Smooth muscle cell (in vitro differentiated cells): ENCODE measurements at regions not wholly inside any gene's neighbourhood (a gene's known extent, or its start where the extent isn't known, plus 50 kb on each side); places are given as distances from the start of the nearest gene placed in this dataset.

Source experiments
- DNase-seq: peaks from one replicate; lab custom pipeline; 2025; ENCODE audit not compliant: unreplicated experiment; lab: John Stamatoyannopoulos, UW
- H2AFZ ChIP-seq: fragments of 200-600 bp; sonication (generic); 2 replicates; pipeline ENCODE4 v1.6.0; 2016; ENCODE audit warnings: antibody characterized with exemption, low read depth, mild to moderate bottlenecking
- H3F3A ChIP-seq: fragments of 200-600 bp; sonication (generic); 2 replicates; pipeline ENCODE4 v1.6.0; 2017; ENCODE audit warnings: antibody characterized with exemption, low read depth
- H3K27ac ChIP-seq: fragments of 200-600 bp; sonication (generic); 2 replicates; pipeline ENCODE4 v1.5.1; 2016; ENCODE audit warnings: low read depth, mild to moderate bottlenecking
- H3K27me3 ChIP-seq: fragments of 200-600 bp; sonication (generic); 2 replicates; pipeline ENCODE4 v1.6.1; 2016; ENCODE audit warnings: low read depth, mild to moderate bottlenecking
- H3K36me3 ChIP-seq: fragments of 200-600 bp; sonication (generic); 2 replicates; pipeline ENCODE4 v1.5.1; 2016; ENCODE audit warnings: low read depth
- H3K4me1 ChIP-seq: fragments of 200-600 bp; sonication (generic); 2 replicates; pipeline ENCODE4 v1.5.1; 2016; ENCODE audit warnings: low read depth
- H3K4me2 ChIP-seq: fragments of 200-600 bp; sonication (generic); 2 replicates; pipeline ENCODE4 v1.6.0; 2016; ENCODE audit warnings: mild to moderate bottlenecking
- H3K4me3 ChIP-seq: fragments of 200-600 bp; sonication (generic); 2 replicates; pipeline ENCODE4 v1.5.1; 2016; ENCODE audit warnings: mild to moderate bottlenecking
- H3K79me2 ChIP-seq: fragments of 200-600 bp; sonication (generic); 2 replicates; pipeline ENCODE4 v1.6.0; 2016; ENCODE audit warnings: low read depth, mild to moderate bottlenecking
- H3K9ac ChIP-seq: fragments of 200-600 bp; sonication (generic); 2 replicates; pipeline ENCODE4 v1.6.0; 2016; ENCODE audit warnings: low read depth
- H3K9me3 ChIP-seq: fragments of 200-600 bp; sonication (generic); replicated peaks from 2 replicates; pipeline ENCODE4 v1.5.1; 2016; ENCODE audit warnings: low read depth
- H4K20me1 ChIP-seq: fragments of 200-600 bp; sonication (generic); 2 replicates; pipeline ENCODE4 v1.6.0; 2016; ENCODE audit warnings: low read depth
- WGBS: methylation state at CpG from one replicate; pipeline ENCODE4 v1.1.7; 2016; ENCODE audit warnings: low lambda C conversion rate; 5-methylcytosine and 5-hydroxymethylcytosine counted together
- TF ChIP-seq, protein P1 (sequence below): fragments of 200-600 bp; sonication (generic); IDR thresholded peaks from 2 replicates; pipeline ENCODE4 v1.5.1; 2017; ENCODE audit warnings: borderline replicate concordance, mild to moderate bottlenecking, antibody characterized with exemption; ENCODE audit not compliant: insufficient read depth, poor library complexity, severe bottlenecking

DNA sequence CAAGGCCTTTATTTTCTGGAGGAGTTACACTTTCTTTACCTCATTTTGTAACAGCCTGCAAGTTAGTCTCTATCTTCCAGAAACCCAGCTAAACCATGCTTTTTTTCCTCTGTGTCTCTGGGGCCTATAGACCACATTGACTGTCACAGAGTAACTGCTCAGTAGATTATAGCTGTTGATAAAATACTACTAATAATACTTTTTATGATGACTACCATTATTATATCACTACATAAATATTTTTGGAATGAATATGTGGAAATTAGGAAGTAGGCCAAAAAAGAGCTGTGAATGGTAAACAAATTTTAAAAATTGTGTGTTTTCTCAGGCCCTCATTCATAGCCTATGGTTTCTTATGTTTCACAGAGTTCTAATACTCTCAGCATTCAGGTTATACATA is 233.1 kb upstream of the USP24 start:
- H3K4me3 ChIP-seq = no peak overlapping the region
- no peaks in the 10 kb centered on the region for H3K4me1 ChIP-seq
- TF ChIP-seq, protein P1, sequence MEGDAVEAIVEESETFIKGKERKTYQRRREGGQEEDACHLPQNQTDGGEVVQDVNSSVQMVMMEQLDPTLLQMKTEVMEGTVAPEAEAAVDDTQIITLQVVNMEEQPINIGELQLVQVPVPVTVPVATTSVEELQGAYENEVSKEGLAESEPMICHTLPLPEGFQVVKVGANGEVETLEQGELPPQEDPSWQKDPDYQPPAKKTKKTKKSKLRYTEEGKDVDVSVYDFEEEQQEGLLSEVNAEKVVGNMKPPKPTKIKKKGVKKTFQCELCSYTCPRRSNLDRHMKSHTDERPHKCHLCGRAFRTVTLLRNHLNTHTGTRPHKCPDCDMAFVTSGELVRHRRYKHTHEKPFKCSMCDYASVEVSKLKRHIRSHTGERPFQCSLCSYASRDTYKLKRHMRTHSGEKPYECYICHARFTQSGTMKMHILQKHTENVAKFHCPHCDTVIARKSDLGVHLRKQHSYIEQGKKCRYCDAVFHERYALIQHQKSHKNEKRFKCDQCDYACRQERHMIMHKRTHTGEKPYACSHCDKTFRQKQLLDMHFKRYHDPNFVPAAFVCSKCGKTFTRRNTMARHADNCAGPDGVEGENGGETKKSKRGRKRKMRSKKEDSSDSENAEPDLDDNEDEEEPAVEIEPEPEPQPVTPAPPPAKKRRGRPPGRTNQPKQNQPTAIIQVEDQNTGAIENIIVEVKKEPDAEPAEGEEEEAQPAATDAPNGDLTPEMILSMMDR = no peak
- H4K20me1 ChIP-seq = no peaks in the 10 kb centered on the region
- no peaks in the 10 kb centered on the region for H3K36me3 ChIP-seq
- no peak overlapping the region for H2AFZ ChIP-seq
- no peak for DNase-seq
- H3K9ac ChIP-seq = no peak overlapping the region
- peak overlapping the region; percentile 30 for H3K27ac ChIP-seq
- H3K27me3 ChIP-seq = no peaks in the 10 kb centered on the region
- H3F3A ChIP-seq = peaks cover 2% of the 10 kb centered on the region
- H3K4me2 ChIP-seq = no peak overlapping the region
- no peaks in the 10 kb centered on the region for H3K79me2 ChIP-seq
- H3K9me3 ChIP-seq = no peaks in the 10 kb centered on the region

- no peak for DNase-seq
- 77% methylated on average over 2 of the region's 2 CpGs for WGBS
- Histone ChIP-seq H3K4me3 (no peak overlapping the region), H3K4me2 (no peak overlapping the region), H4K20me1 (no peaks in the 10 kb centered on the region), H3K27me3 (no peaks in the 10 kb centered on the region), H3K27ac (no peak overlapping the region), H3K9ac (no peak overlapping the region), H3K79me2 (no peaks in the 10 kb centered on the region), H2AFZ (no peak overlapping the region), H3K9me3 (no peaks in the 10 kb centered on the region), H3K4me1 (no peaks in the 10 kb centered on the region), H3K36me3 (no peaks in the 10 kb centered on the region), H3F3A (peaks cover 3% of the 10 kb centered on the region)
- TF ChIP-seq, protein P1 = no peak
Measured at GRCh38 chr1:55447488-55447887, 232.3 kb upstream of the USP24 start.

- DNase-seq = no peak
Measured at GRCh38 chr1:55446351-55446750, 231.2 kb upstream of the USP24 start.

DNA sequence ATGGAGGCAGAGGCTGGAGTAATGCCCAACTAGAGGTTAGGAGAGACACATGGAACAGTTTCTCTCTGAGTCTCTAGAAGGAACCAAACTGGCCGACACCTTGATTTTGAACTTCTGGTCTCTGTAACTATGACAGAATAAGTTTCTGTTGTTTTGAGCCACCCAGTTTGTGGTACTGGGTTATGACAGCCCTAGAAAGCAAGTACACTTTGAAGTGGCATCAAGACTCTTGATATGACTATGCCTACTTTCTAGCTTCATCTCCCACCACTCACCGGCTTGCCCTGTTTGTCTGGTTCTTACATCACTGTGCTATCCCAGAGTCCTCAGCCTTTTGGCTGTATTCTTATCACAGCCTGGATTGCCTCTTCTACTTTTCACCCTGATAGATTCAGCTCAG is 230.3 kb upstream of the USP24 start:
- peaks cover 3% of the 10 kb centered on the region for H3F3A ChIP-seq
- H3K9ac ChIP-seq = no peak overlapping the region
- no peak overlapping the region for H3K4me2 ChIP-seq
- TF ChIP-seq, protein P1 = no peak
- no peaks in the 10 kb centered on the region for H4K20me1 ChIP-seq
- no peaks in the 10 kb centered on the region for H3K36me3 ChIP-seq
- H3K9me3 ChIP-seq = no peaks in the 10 kb centered on the region
- H3K79me2 ChIP-seq = no peaks in the 10 kb centered on the region
- WGBS = 93% methylated on average over 2 of the region's 2 CpGs
- H3K4me1 ChIP-seq = no peaks in the 10 kb centered on the region
- no peak overlapping the region for H3K4me3 ChIP-seq
- no peak for DNase-seq
- no peak overlapping the region for H2AFZ ChIP-seq
- H3K27ac ChIP-seq = no peak overlapping the region
- H3K27me3 ChIP-seq = no peaks in the 10 kb centered on the region

More at GRCh38 chr1:55446351-55446750, 231.2 kb upstream of the USP24 start:
- H3K9me3 ChIP-seq = no peaks in the 10 kb centered on the region
- no peak overlapping the region for H3K9ac ChIP-seq
- H2AFZ ChIP-seq = no peak overlapping the region
- 73% methylated on average over 2 of the region's 2 CpGs for WGBS
- no peaks in the 10 kb centered on the region for H3K79me2 ChIP-seq
- peak overlapping the region; percentile 25 for H3K27ac ChIP-seq
- H3K36me3 ChIP-seq = no peaks in the 10 kb centered on the region
- no peak overlapping the region for H3K4me3 ChIP-seq
- no peaks in the 10 kb centered on the region for H4K20me1 ChIP-seq
- peaks cover 3% of the 10 kb centered on the region for H3F3A ChIP-seq
- no peaks in the 10 kb centered on the region for H3K27me3 ChIP-seq
- no peak overlapping the region for H3K4me2 ChIP-seq
- H3K4me1 ChIP-seq = no peaks in the 10 kb centered on the region
- TF ChIP-seq, protein P1 = no peak
